PFSK-1 (cell line): ENCODE measurements at regions not wholly inside any gene's neighbourhood (a gene's known extent, or its start where the extent isn't known, plus 50 kb on each side); places are given as distances from the start of the nearest gene placed in this dataset.
A peak's percentile ranks its signal among the peaks of the same experiment; 100 is the strongest.

Experiments used
- FOXP2 ChIP-seq: optimal IDR thresholded peaks from 2 replicates; pipeline ENCODE3; 2011; ENCODE audit warnings: borderline replicate concordance, control low read depth, inconsistent platforms; ENCODE audit not compliant: insufficient read depth; ENCODE audit errors: extremely low read length, extremely low read depth
- POLR2AphosphoS5 ChIP-seq: IDR thresholded peaks from 2 replicates; pipeline ENCODE4 v1.6.1; 2012; ENCODE audit warnings: low read depth, mild to moderate bottlenecking, control low read depth, low read length, moderate library complexity
- SIN3A ChIP-seq: IDR thresholded peaks from 2 replicates; pipeline ENCODE4 v1.6.1; 2012; ENCODE audit warnings: mild to moderate bottlenecking, low read length, moderate library complexity, borderline replicate concordance; ENCODE audit not compliant: insufficient read depth
- TAF1 ChIP-seq: IDR thresholded peaks from 2 replicates; pipeline ENCODE4 v1.6.1; 2012; ENCODE audit warnings: low read length, control low read depth, borderline replicate concordance; ENCODE audit not compliant: insufficient read depth
- TF ChIP-seq, protein P1 (sequence below), 2 experiments: IDR thresholded peaks; 2 replicates each; pipeline versions ENCODE4 v1.6.1 to v1.8.0; 2011 to 2012; ENCODE audit warnings: low read depth in 2 of 2, low read length in 2 of 2, control low read depth in 1 of 2, inconsistent platforms in 1 of 2, mild to moderate bottlenecking in 1 of 2, moderate library complexity in 1 of 2; ENCODE audit not compliant: insufficient read depth in 1 of 2

GRCh38 chr1:244918421-244919319 lies 54.3 kb upstream of the HNRNPU start:
- TF ChIP-seq POLR2AphosphoS5 (no peak), SIN3A (no peak), TAF1 (no peak), FOXP2 (peak; percentile 62)
- TF ChIP-seq, protein P1, sequence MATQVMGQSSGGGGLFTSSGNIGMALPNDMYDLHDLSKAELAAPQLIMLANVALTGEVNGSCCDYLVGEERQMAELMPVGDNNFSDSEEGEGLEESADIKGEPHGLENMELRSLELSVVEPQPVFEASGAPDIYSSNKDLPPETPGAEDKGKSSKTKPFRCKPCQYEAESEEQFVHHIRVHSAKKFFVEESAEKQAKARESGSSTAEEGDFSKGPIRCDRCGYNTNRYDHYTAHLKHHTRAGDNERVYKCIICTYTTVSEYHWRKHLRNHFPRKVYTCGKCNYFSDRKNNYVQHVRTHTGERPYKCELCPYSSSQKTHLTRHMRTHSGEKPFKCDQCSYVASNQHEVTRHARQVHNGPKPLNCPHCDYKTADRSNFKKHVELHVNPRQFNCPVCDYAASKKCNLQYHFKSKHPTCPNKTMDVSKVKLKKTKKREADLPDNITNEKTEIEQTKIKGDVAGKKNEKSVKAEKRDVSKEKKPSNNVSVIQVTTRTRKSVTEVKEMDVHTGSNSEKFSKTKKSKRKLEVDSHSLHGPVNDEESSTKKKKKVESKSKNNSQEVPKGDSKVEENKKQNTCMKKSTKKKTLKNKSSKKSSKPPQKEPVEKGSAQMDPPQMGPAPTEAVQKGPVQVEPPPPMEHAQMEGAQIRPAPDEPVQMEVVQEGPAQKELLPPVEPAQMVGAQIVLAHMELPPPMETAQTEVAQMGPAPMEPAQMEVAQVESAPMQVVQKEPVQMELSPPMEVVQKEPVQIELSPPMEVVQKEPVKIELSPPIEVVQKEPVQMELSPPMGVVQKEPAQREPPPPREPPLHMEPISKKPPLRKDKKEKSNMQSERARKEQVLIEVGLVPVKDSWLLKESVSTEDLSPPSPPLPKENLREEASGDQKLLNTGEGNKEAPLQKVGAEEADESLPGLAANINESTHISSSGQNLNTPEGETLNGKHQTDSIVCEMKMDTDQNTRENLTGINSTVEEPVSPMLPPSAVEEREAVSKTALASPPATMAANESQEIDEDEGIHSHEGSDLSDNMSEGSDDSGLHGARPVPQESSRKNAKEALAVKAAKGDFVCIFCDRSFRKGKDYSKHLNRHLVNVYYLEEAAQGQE (IDR thresholded peaks at IDR 0.05; ENCODE audit: insufficient read depth in 1 of 2, low read depth in 2 of 2, low read length in 2 of 2): no peak
